Nucleus accumbens (tissue), 56 donors: ENCODE measurements at regions not wholly inside any gene's neighbourhood (a gene's known extent, or its start where the extent isn't known, plus 50 kb on each side); places are given as distances from the start of the nearest gene placed in this dataset.

Source experiments
- DNase-seq, 56 donors: peaks; one replicate each; lab custom pipeline; 2025; lab: John Stamatoyannopoulos, UW

- no peak for DNase-seq
These were observed 399.4 kb upstream of the ITGA1 start for GRCh38 chr5:52388349-52388748.

GRCh38 chr5:52392321-52392720 lies 395.4 kb upstream of the ITGA1 start:
- DNase-seq: no peak

GRCh38 chr5:52409835-52410234 lies 377.9 kb upstream of the ITGA1 start:
- no peak for DNase-seq

GRCh38 chr5:52419357-52419756 lies 368.4 kb upstream of the ITGA1 start:
- DNase-seq: no peak

- DNase-seq: no peak
These were observed 360.1 kb upstream of the ITGA1 start for GRCh38 chr5:52427615-52428014.

- no peak for DNase-seq
These were observed 358.7 kb upstream of the ITGA1 start for GRCh38 chr5:52428977-52429489.

- no peak for DNase-seq
These were observed 345.9 kb upstream of the ITGA1 start for GRCh38 chr5:52441768-52442167.

- DNase-seq: no peak
These were observed 344.5 kb upstream of the ITGA1 start for GRCh38 chr5:52443187-52443586.

- DNase-seq: no peak
These were observed 339.6 kb upstream of the ITGA1 start for GRCh38 chr5:52448111-52448510.

- DNase-seq: no peak
These were observed 338.2 kb upstream of the ITGA1 start for GRCh38 chr5:52449516-52449915.

- no peak for DNase-seq
These were observed 335.6 kb upstream of the ITGA1 start for GRCh38 chr5:52452098-52452497.

GRCh38 chr5:52453176-52453575 lies 334.5 kb upstream of the ITGA1 start:
- no peak for DNase-seq

- DNase-seq: no peak
These were observed 331.8 kb upstream of the ITGA1 start for GRCh38 chr5:52455920-52456319.

- DNase-seq: no peak
These were observed 329.9 kb upstream of the ITGA1 start for GRCh38 chr5:52457810-52458209.

- DNase-seq: no peak
These were observed 321.6 kb upstream of the ITGA1 start for GRCh38 chr5:52466113-52466512.

- DNase-seq: no peak
These were observed 320.8 kb upstream of the ITGA1 start for GRCh38 chr5:52466749-52467520.

GRCh38 chr5:52468976-52469375 lies 318.7 kb upstream of the ITGA1 start:
- no peak for DNase-seq

- DNase-seq: no peak
These were observed 318.3 kb upstream of the ITGA1 start for GRCh38 chr5:52469420-52469819.

- DNase-seq: no peak
These were observed 317.9 kb upstream of the ITGA1 start for GRCh38 chr5:52469835-52470234.

- no peak for DNase-seq
These were observed 311.4 kb upstream of the ITGA1 start for GRCh38 chr5:52476346-52476745.

- no peak for DNase-seq
These were observed 306.5 kb upstream of the ITGA1 start for GRCh38 chr5:52481201-52481600.

- no peak for DNase-seq
These were observed 305.9 kb upstream of the ITGA1 start for GRCh38 chr5:52481851-52482250.
